ENCODE measurements at regions not wholly inside any gene's neighbourhood (a gene's known extent, or its start where the extent isn't known, plus 50 kb on each side); places are given as distances from the start of the nearest gene placed in this dataset.

- TF ChIP-seq ZNF644 (tag; IDR thresholded peaks at IDR 0.05; ENCODE audit: low read depth) (no peak), IRF2 (CRISPR knock-in tag; IDR thresholded peaks at IDR 0.05) (no peak)
These were observed 364.4 kb downstream of the CD109 start (continued) for GRCh38 chr6:74060354-74060753.

GRCh38 chr6:74058606-74059005, 362.6 kb downstream of the CD109 start:
- no peaks in the 10 kb centered on the region for H3K9me3 ChIP-seq (replicated peaks; ENCODE audit: control insufficient read depth, insufficient read depth, low read depth, low read length)
- no peak for DNase-seq (ENCODE audit: extremely low read depth in 1 of 4, low spot score in 3 of 4)
- H3K4me3 ChIP-seq, result no peak overlapping the region
- no peaks in the 10 kb centered on the region for H3K27me3 ChIP-seq (ENCODE audit: control insufficient read depth in 2 of 2, insufficient read depth in 2 of 2, low read length in 2 of 2)
- no peaks in the 10 kb centered on the region for H3K4me1 ChIP-seq (replicated peaks in 1 of 2; ENCODE audit: control insufficient read depth in 2 of 2, insufficient read depth in 2 of 2, low read length in 2 of 2)
- no peak overlapping the region for H3K27ac ChIP-seq (ENCODE audit: extremely low read depth, low read depth, low read length)
- WGBS (ENCODE audit: insufficient coverage, low coverage, missing lambda C conversion rate), result 3% methylated on average over 2 of the region's 2 CpGs
- ChIA-PET POLR2A (no interaction called here), CTCF (ENCODE audit: low intra/inter-chr PET ratio) (no interaction called here)
- no peak for FAIRE-seq
- H4K20me1 ChIP-seq (replicated peaks; ENCODE audit: control insufficient read depth, insufficient read depth, low read length), result no peaks in the 10 kb centered on the region
- H2AFZ ChIP-seq (ENCODE audit: low read depth, low read length), result no peak overlapping the region
- no peak for ATAC-seq
- H3K4me2 ChIP-seq (ENCODE audit: insufficient read depth, low read length), result no peak overlapping the region
- H3K79me2 ChIP-seq (ENCODE audit: control insufficient read depth, insufficient read depth, low read length), result no peaks in the 10 kb centered on the region
- in situ Hi-C loops (cut with MboI), result no loop called here
- H3K36me3 ChIP-seq (ENCODE audit: control insufficient read depth, insufficient read depth, low read length), result no peaks in the 10 kb centered on the region
- intact Hi-C loops (cut with micrococcal nuclease), result no loop called here
- no TSS peak for BruUV-seq (replicated peaks)
- H3K9ac ChIP-seq (ENCODE audit: insufficient read depth in 1 of 2, low read depth in 2 of 2, low read length in 2 of 2), result no peak overlapping the region
- no peaks in the 10 kb centered on the region for H3K9me1 ChIP-seq (ENCODE audit: control insufficient read depth, insufficient read depth, low read length)
- TF ChIP-seq KLF10 (CRISPR knock-in tag; IDR thresholded peaks at IDR 0.05) (no peak), RAD21 (CRISPR knock-in tag; conservative IDR thresholded peaks at IDR 0.05 in 1 of 2, IDR thresholded peaks at IDR 0.05 in 1 of 2) (no peak), ZNF584 (CRISPR knock-in tag; IDR thresholded peaks at IDR 0.05; ENCODE audit: low read depth) (no peak), ZNF121 (CRISPR knock-in tag; conservative IDR thresholded peaks at IDR 0.05) (no peak), EHMT2 (IDR thresholded peaks at IDR 0.05) (no peak), TAL1 (IDR thresholded peaks at IDR 0.05) (no peak), RBM17 (IDR thresholded peaks at IDR 0.05; ENCODE audit: borderline replicate concordance, low read depth, low read length) (no peak), ELF1 (tag; IDR thresholded peaks at IDR 0.05) (no peak), SREBF2 (CRISPR knock-in tag; IDR thresholded peaks at IDR 0.05) (no peak), ATF2 (CRISPR knock-in tag; IDR thresholded peaks at IDR 0.05) (no peak), POLR2AphosphoS5 (IDR thresholded peaks at IDR 0.05; ENCODE audit: control insufficient read depth, insufficient read depth, low read depth, low read length) (no peak), POU5F1 (IDR thresholded peaks at IDR 0.05; ENCODE audit: borderline replicate concordance, low read depth, low read length, partially characterized antibody) (no peak), ZNF644 (tag; IDR thresholded peaks at IDR 0.05; ENCODE audit: low read depth) (no peak), FOXA1 (IDR thresholded peaks at IDR 0.05; ENCODE audit: borderline replicate concordance) (no peak), PML (IDR thresholded peaks at IDR 0.05; ENCODE audit: low read length) (no peak), RBM14 (IDR thresholded peaks at IDR 0.05; ENCODE audit: borderline replicate concordance, insufficient read depth, low read depth, low read length) (no peak), PBX2 (CRISPR knock-in tag; IDR thresholded peaks at IDR 0.05; ENCODE audit: low read depth) (no peak), PBX2 (tag; conservative IDR thresholded peaks at IDR 0.05; ENCODE audit: low read depth) (no peak), ZNF324 (CRISPR knock-in tag; IDR thresholded peaks at IDR 0.05) (no peak), CSDE1 (IDR thresholded peaks at IDR 0.05) (no peak)

Measured in K562 (cell line).